A549 (cell line): ENCODE measurements at regions not wholly inside any gene's neighbourhood (a gene's known extent, or its start where the extent isn't known, plus 50 kb on each side); places are given as distances from the start of the nearest gene placed in this dataset.

ENCODE experiments used
- ATAC-seq, 2 experiments: fragments of 200-7000 bp in 1 of 2; fragments of >200 bp in 1 of 2; cut with Nextera tagmentation in 1 of 2; cut with Tn5 transposase in 1 of 2; 3 replicates each; pipeline versions ENCODE4 v1.8.0 to v1.9.1; 2018 to 2020; ENCODE audit warnings: mild to moderate bottlenecking in 1 of 2, moderate library complexity in 1 of 2
- CTCF ChIA-PET: fragments of 300-600 bp; sonication (Branson Sonifier 250); formaldehyde crosslinking; extraction: SDS; loops from one replicate; lab custom pipeline; 2021; ENCODE audit warnings: antibody characterized with exemption, inconsistent platforms; lab: Yijun Ruan, JAX
- POLR2A ChIA-PET: fragments of 350-600 bp; formaldehyde crosslinking; extraction: SDS; loops from one replicate; lab custom pipeline; 2021; ENCODE audit warnings: antibody characterized with exemption, inconsistent platforms; lab: Yijun Ruan, JAX
- DNase-seq, 2 experiments: peaks; one replicate each; pipeline versions ENCODE4 v3.0.0 to v3.0.0-alpha.2; 2011 to 2016; ENCODE audit warnings: low read depth in 1 of 2, low spot score in 1 of 2
- FAIRE-seq: peaks from 2 replicates; lab custom pipeline; 2011; peaks lifted over from hg19 to GRCh38; lab: Jason Lieb, UNC
- H3K27ac ChIP-seq, 2 experiments: fragments of >200 bp; sonication (Bioruptor Twin); formaldehyde crosslinking; 3 replicates each; pipeline ENCODE4 v1.5.1; 2016 to 2017
- H3K4me1 ChIP-seq: fragments of >200 bp; sonication (Bioruptor Twin); formaldehyde crosslinking; 3 replicates; pipeline ENCODE4 v1.6.1; 2016
- H3K4me2 ChIP-seq: fragments of >200 bp; sonication (Bioruptor Twin); formaldehyde crosslinking; 3 replicates; pipeline ENCODE4 v1.6.1; 2016
- H3K4me3 ChIP-seq: fragments of >200 bp; sonication (Bioruptor Twin); formaldehyde crosslinking; 3 replicates; pipeline ENCODE4 v1.5.1; 2016
- H3K9me3 ChIP-seq: fragments of >200 bp; sonication (Bioruptor Twin); formaldehyde crosslinking; 3 replicates; pipeline ENCODE4 v1.6.1; 2016
- ATOH8 ChIP-seq: fragments of 250-450 bp; sonication (Bioruptor Pico); IDR thresholded peaks from 2 replicates; pipeline ENCODE4 v1.5.0; 2020; ENCODE audit warnings: low read depth, mild to moderate bottlenecking, moderate library complexity
- BCL3 ChIP-seq: fragments of >200 bp; sonication (Bioruptor Twin); formaldehyde crosslinking; IDR thresholded peaks from 3 replicates; pipeline ENCODE4 v1.6.1; 2016
- BHLHE40 ChIP-seq: IDR thresholded peaks from 2 replicates; pipeline ENCODE4 v1.6.1; 2012; ENCODE audit warnings: low read depth, low read length, inconsistent platforms
- CBX8 ChIP-seq: fragments of 200-600 bp; sonication (generic); IDR thresholded peaks from 2 replicates; pipeline ENCODE4 v1.6.1; 2016
- EHF ChIP-seq: fragments of 250-450 bp; sonication (Bioruptor Pico); IDR thresholded peaks from 2 replicates; pipeline ENCODE4 v1.5.0; 2020; ENCODE audit warnings: mild to moderate bottlenecking
- ESRRA ChIP-seq: fragments of 150-350 bp; IDR thresholded peaks from 2 replicates; pipeline ENCODE4 v1.6.1; 2014; ENCODE audit warnings: mild to moderate bottlenecking, low read length, borderline replicate concordance
- FOSL2 ChIP-seq, 2 experiments: fragments of 450-650 bp in 1 of 2; fragments of >200 bp in 1 of 2; sonication (Bioruptor Twin) in 1 of 2; formaldehyde crosslinking; IDR thresholded peaks; 2 replicates each; pipeline versions ENCODE4 v1.5.0 to v1.6.1; 2016 to 2020; ENCODE audit warnings: mild to moderate bottlenecking in 1 of 2, moderate library complexity in 1 of 2
- HDAC2 ChIP-seq: fragments of 200-600 bp; sonication (generic); IDR thresholded peaks from 2 replicates; pipeline ENCODE4 v1.6.1; 2016
- HES2 ChIP-seq: fragments of >200 bp; sonication (Bioruptor Twin); formaldehyde crosslinking; IDR thresholded peaks from 2 replicates; pipeline ENCODE4 v1.6.1; 2016
- HMGXB4 ChIP-seq: fragments of 250-450 bp; sonication (Bioruptor Pico); IDR thresholded peaks from 2 replicates; pipeline ENCODE4 v1.5.0; 2021; ENCODE audit warnings: mild to moderate bottlenecking, moderate library complexity, borderline replicate concordance
- HOXA7 ChIP-seq: fragments of 250-450 bp; sonication (Bioruptor Pico); IDR thresholded peaks from 2 replicates; pipeline ENCODE4 v1.5.0; 2020; ENCODE audit warnings: mild to moderate bottlenecking, moderate library complexity
- JUNB ChIP-seq: fragments of >200 bp; sonication (Bioruptor Twin); formaldehyde crosslinking; IDR thresholded peaks from 2 replicates; pipeline ENCODE4 v1.6.1; 2016
- KDM1A ChIP-seq: fragments of 200-600 bp; sonication (generic); IDR thresholded peaks from 2 replicates; pipeline ENCODE4 v1.6.1; 2016; ENCODE audit warnings: low read depth, mild to moderate bottlenecking
- MYC ChIP-seq: IDR thresholded peaks from 2 replicates; pipeline ENCODE4 v1.6.1; 2012; ENCODE audit warnings: mild to moderate bottlenecking, inconsistent platforms, low read length, improper control_type of control experiment, borderline replicate concordance
- NFE2L2 ChIP-seq: fragments of 150-350 bp; conservative IDR thresholded peaks from 2 replicates; pipeline ENCODE4 v1.6.1; 2014; ENCODE audit warnings: low read length
- NPAS2 ChIP-seq: fragments of 250-450 bp; sonication (Bioruptor Pico); IDR thresholded peaks from 2 replicates; pipeline ENCODE4 v1.8.0; 2022; ENCODE audit warnings: mild to moderate bottlenecking, moderate library complexity, borderline replicate concordance
- PBX3 ChIP-seq: IDR thresholded peaks from 2 replicates; pipeline ENCODE4 v1.6.1; 2012
- RCOR1 ChIP-seq: fragments of 150-350 bp; IDR thresholded peaks from 2 replicates; pipeline ENCODE4 v1.6.1; 2014; ENCODE audit warnings: antibody characterized with exemption, low read length, low read depth
- REST ChIP-seq: fragments of 200-600 bp; sonication (generic); IDR thresholded peaks from 2 replicates; pipeline ENCODE4 v1.6.1; 2016; ENCODE audit warnings: antibody characterized with exemption, mild to moderate bottlenecking, moderate library complexity
- RFX5 ChIP-seq: fragments of 450-650 bp; IDR thresholded peaks from 2 replicates; pipeline ENCODE4 v1.7.1; 2014; ENCODE audit warnings: antibody characterized with exemption, mild to moderate bottlenecking, moderate library complexity
- TP53 ChIP-seq: fragments of 250-450 bp; sonication (Bioruptor Pico); IDR thresholded peaks from 2 replicates; pipeline ENCODE4 v1.5.0; 2021; ENCODE audit warnings: mild to moderate bottlenecking, moderate library complexity
- ZC3H11A ChIP-seq: fragments of 450-650 bp; IDR thresholded peaks from 2 replicates; pipeline ENCODE4 v1.6.1; 2014; ENCODE audit warnings: antibody characterized with exemption, mild to moderate bottlenecking
- ZFP36 ChIP-seq: fragments of 450-650 bp; IDR thresholded peaks from 2 replicates; pipeline ENCODE4 v1.6.1; 2014; ENCODE audit warnings: borderline replicate concordance; ENCODE audit not compliant: partially characterized antibody
- ZSCAN20 ChIP-seq: fragments of 250-450 bp; sonication (Bioruptor Pico); IDR thresholded peaks from 2 replicates; pipeline ENCODE4 v1.8.0; 2022; ENCODE audit warnings: mild to moderate bottlenecking, moderate library complexity
- WGBS: methylation state at CpG from one replicate; pipeline ENCODE4 v1.1.6; 2017; ENCODE audit errors: missing lambda C conversion rate; 5-methylcytosine and 5-hydroxymethylcytosine counted together

- no peak for ATAC-seq
- Histone ChIP-seq H3K4me1 (no peaks in the 10 kb centered on the region), H3K4me3 (no peak overlapping the region), H3K9me3 (0 out of 3 replicates have a peak, but pooled peaks cover 3% of the 10 kb centered on the region), H3K27ac (no peak overlapping the region), H3K4me2 (no peak overlapping the region)
- ChIA-PET CTCF (interaction anchor here (3.4 kb wide), 1 partner anchor 14 kb away, joined by 8 read pairs; no protein-coding TSS in a partner anchor), POLR2A (no interaction called here)
- 8% methylated on average over 2 of the region's 2 CpGs for WGBS
- TF ChIP-seq FOSL2 (IDR thresholded peaks at IDR 0.05) = no peak
- TF ChIP-seq FOSL2 (CRISPR knock-in tag; IDR thresholded peaks at IDR 0.05) = no peak
- TF ChIP-seq ZC3H11A = no peak
- TF ChIP-seq HDAC2 = no peak
- no peak for TF ChIP-seq ZFP36
- no peak for TF ChIP-seq KDM1A
- TF ChIP-seq ESRRA = no peak
- no peak for TF ChIP-seq BCL3
- TF ChIP-seq ZSCAN20 (CRISPR knock-in tag) = no peak
- no peak for TF ChIP-seq BHLHE40
- TF ChIP-seq RCOR1 = no peak
- no peak for TF ChIP-seq RFX5
- no peak for TF ChIP-seq JUNB
- DNase-seq = no peak
- FAIRE-seq = no peak
Measured at GRCh38 chr13:39928261-39928660, 272.8 kb downstream of the COG6 start.

GRCh38 chr13:39929583-39929982, 274.1 kb downstream of the COG6 start:
- ChIA-PET CTCF (interaction anchor here (0.9 kb wide), 1 partner anchor 13 kb away, joined by 3 read pairs; no protein-coding TSS in a partner anchor), POLR2A (no interaction called here)
- no peak for FAIRE-seq

GRCh38 chr13:39930060-39930459, 274.6 kb downstream of the COG6 start:
- H3K4me2 ChIP-seq = no peak overlapping the region
- H3K27ac ChIP-seq = no peak overlapping the region
- H3K4me1 ChIP-seq = no peaks in the 10 kb centered on the region
- FAIRE-seq = no peak
- ChIA-PET POLR2A (no interaction called here), CTCF (no interaction called here)
- H3K9me3 ChIP-seq = 0 out of 3 replicates have a peak, but pooled peaks cover 3% of the 10 kb centered on the region
- ATAC-seq = no peak
- no peak for TF ChIP-seq ESRRA
- no peak for TF ChIP-seq EHF (CRISPR knock-in tag)
- TF ChIP-seq PBX3 = no peak
- no peak for TF ChIP-seq NPAS2 (CRISPR knock-in tag)
- TF ChIP-seq REST = no peak
- TF ChIP-seq MYC = no peak
- no peak for TF ChIP-seq HOXA7 (CRISPR knock-in tag)
- no peak for TF ChIP-seq HES2
- no peak for TF ChIP-seq HMGXB4
- no peak for TF ChIP-seq CBX8
- no peak for TF ChIP-seq ZC3H11A
- no peak for TF ChIP-seq NFE2L2
- TF ChIP-seq TP53 (CRISPR knock-in tag) = no peak
- no peak for TF ChIP-seq ATOH8 (CRISPR knock-in tag)
- no peak overlapping the region for H3K4me3 ChIP-seq
- DNase-seq = no peak
- 51% methylated on average over 2 of the region's 2 CpGs for WGBS

More at GRCh38 chr13:39929583-39929982, 274.1 kb downstream of the COG6 start:
- no peak overlapping the region for H3K4me3 ChIP-seq
- ATAC-seq (no peak), DNase-seq (no peak)
- H3K27ac ChIP-seq = no peak overlapping the region
- H3K9me3 ChIP-seq = 0 out of 3 replicates have a peak, but pooled peaks cover 3% of the 10 kb centered on the region
- no peak for TF ChIP-seq ZFP36
- WGBS = 21% methylated on average over 1 of the region's 1 CpG
- H3K4me1 ChIP-seq = no peaks in the 10 kb centered on the region
- H3K4me2 ChIP-seq = no peak overlapping the region
